ENCODE measurements at regions not wholly inside any gene's neighbourhood (a gene's known extent, or its start where the extent isn't known, plus 50 kb on each side); places are given as distances from the start of the nearest gene placed in this dataset.

DNA sequence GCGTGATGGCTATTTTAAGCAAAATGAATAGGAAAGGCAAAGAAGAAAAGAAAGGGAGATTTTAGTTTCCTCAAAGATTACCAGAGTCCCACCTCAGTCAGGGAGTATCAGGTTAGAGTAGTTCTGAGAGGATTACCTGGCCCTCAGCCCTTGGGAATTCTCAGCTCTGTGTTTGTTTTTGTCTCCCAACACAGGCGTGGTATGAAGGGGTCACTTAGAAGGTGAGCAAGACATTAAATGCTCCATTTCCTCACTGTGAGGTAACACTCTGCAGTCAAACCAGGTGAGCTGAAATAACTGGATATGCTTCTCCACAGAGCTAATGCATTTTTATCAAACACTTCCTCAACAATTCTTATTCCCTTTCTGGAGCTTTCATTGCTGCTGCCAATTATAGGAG lies 232.2 kb downstream of the IKZF2 start:
- TF ChIP-seq FOXP2 (optimal IDR thresholded peaks at IDR 0.05; ENCODE audit: control extremely low read depth, extremely low read length, insufficient read depth) = no peak
- TF ChIP-seq EZH2 (IDR thresholded peaks at IDR 0.05) = no peak
- no peak for TF ChIP-seq POLR2AphosphoS5 (IDR thresholded peaks at IDR 0.05; ENCODE audit: borderline replicate concordance, low read depth, low read length)

Measured in SK-N-MC (cell line).